ENCODE measurements at regions not wholly inside any gene's neighbourhood (a gene's known extent, or its start where the extent isn't known, plus 50 kb on each side); places are given as distances from the start of the nearest gene placed in this dataset.

- DNase-seq: no peak
Measured at GRCh38 chr2:74735009-74735408, 81.0 kb downstream of the SEMA4F start.

GRCh38 chr2:74735564-74735963 lies 81.5 kb downstream of the SEMA4F start:
- no peak for DNase-seq

- no peak for DNase-seq
Measured at GRCh38 chr2:74736589-74736988, 82.5 kb downstream of the SEMA4F start.

GRCh38 chr2:74738586-74738985 lies 84.5 kb downstream of the SEMA4F start:
- no peak for DNase-seq

- DNase-seq: no peak
Measured at GRCh38 chr2:74739129-74739528, 85.1 kb downstream of the SEMA4F start.

GRCh38 chr2:74739733-74740241 lies 85.7 kb downstream of the SEMA4F start:
- no peak for DNase-seq

GRCh38 chr2:74740395-74740740 lies 86.3 kb downstream of the SEMA4F start:
- DNase-seq: no peak

- DNase-seq: no peak
Measured at GRCh38 chr2:74740741-74741431, 86.8 kb downstream of the SEMA4F start.

- no peak for DNase-seq
Measured at GRCh38 chr2:74741629-74742028, 87.6 kb downstream of the SEMA4F start.

GRCh38 chr2:74742471-74742870 lies 88.4 kb downstream of the SEMA4F start:
- DNase-seq: no peak

GRCh38 chr2:74743039-74743438 lies 89.0 kb downstream of the SEMA4F start:
- no peak for DNase-seq

- DNase-seq: no peak
Measured at GRCh38 chr2:74743778-74744177, 89.7 kb downstream of the SEMA4F start.

- DNase-seq: no peak
Measured at GRCh38 chr2:74744731-74745515, 89.0 kb upstream of the HK2 start.

- no peak for DNase-seq
Measured at GRCh38 chr2:74745766-74746165, 88.2 kb upstream of the HK2 start.

- no peak for DNase-seq
Measured at GRCh38 chr2:74746480-74746879, 87.4 kb upstream of the HK2 start.

GRCh38 chr2:74747411-74748080 lies 86.4 kb upstream of the HK2 start:
- DNase-seq: no peak

GRCh38 chr2:74748665-74749064 lies 85.3 kb upstream of the HK2 start:
- no peak for DNase-seq

GRCh38 chr2:74749432-74749831 lies 84.5 kb upstream of the HK2 start:
- DNase-seq: no peak

GRCh38 chr2:74751981-74752851 lies 81.7 kb upstream of the HK2 start:
- DNase-seq: no peak

GRCh38 chr2:74755386-74755785 lies 78.5 kb upstream of the HK2 start:
- no peak for DNase-seq

- DNase-seq: no peak
Measured at GRCh38 chr2:74756356-74756890, 77.5 kb upstream of the HK2 start.

- no peak for DNase-seq
Measured at GRCh38 chr2:74759986-74760385, 73.9 kb upstream of the HK2 start.

All from hippocampal formation (tissue), 2 donors.